HFFc6 (cell line): ENCODE measurements at regions not wholly inside any gene's neighbourhood (a gene's known extent, or its start where the extent isn't known, plus 50 kb on each side); places are given as distances from the start of the nearest gene placed in this dataset.
A peak's percentile ranks its signal among the peaks of the same experiment; 100 is the strongest.
"Not testable (repeated sequence)": the region's sequence is repeated elsewhere in the genome, so short reads cannot be mapped to it uniquely, and the experiment has no call there.

Experiments used
- DNase-seq: peaks from one replicate; pipeline ENCODE4 v3.0.0-alpha.2; 2018
- H3K27ac Mint-ChIP-seq: 2 replicates; pipeline ENCODE4 v1.8.0; 2020; ENCODE audit warnings: mild to moderate bottlenecking, mixed read lengths
- H3K27me3 Mint-ChIP-seq: 2 replicates; pipeline ENCODE4 v1.8.0; 2021; ENCODE audit warnings: mild to moderate bottlenecking, moderate library complexity, mixed read lengths; ENCODE audit not compliant: insufficient read depth
- H3K36me3 Mint-ChIP-seq: 2 replicates; pipeline ENCODE4 v1.8.0; 2021; ENCODE audit warnings: low read depth, mixed read lengths
- H3K4me1 Mint-ChIP-seq: 2 replicates; pipeline ENCODE4 v1.8.0; 2020; ENCODE audit warnings: low read depth, mixed read lengths
- H3K4me3 Mint-ChIP-seq: 2 replicates; pipeline ENCODE4 v1.8.0; 2020; ENCODE audit warnings: mild to moderate bottlenecking, moderate library complexity, mixed read lengths
- H3K9me3 Mint-ChIP-seq: 2 replicates; pipeline ENCODE4 v1.8.0; 2020; ENCODE audit warnings: mild to moderate bottlenecking, mixed read lengths
- TF ChIP-seq, protein P1 (sequence below): fragments of 200-600 bp; sonication (generic); IDR thresholded peaks from 2 replicates; pipeline ENCODE4 v1.5.0; 2021; ENCODE audit warnings: antibody characterized with exemption, mild to moderate bottlenecking

DNA sequence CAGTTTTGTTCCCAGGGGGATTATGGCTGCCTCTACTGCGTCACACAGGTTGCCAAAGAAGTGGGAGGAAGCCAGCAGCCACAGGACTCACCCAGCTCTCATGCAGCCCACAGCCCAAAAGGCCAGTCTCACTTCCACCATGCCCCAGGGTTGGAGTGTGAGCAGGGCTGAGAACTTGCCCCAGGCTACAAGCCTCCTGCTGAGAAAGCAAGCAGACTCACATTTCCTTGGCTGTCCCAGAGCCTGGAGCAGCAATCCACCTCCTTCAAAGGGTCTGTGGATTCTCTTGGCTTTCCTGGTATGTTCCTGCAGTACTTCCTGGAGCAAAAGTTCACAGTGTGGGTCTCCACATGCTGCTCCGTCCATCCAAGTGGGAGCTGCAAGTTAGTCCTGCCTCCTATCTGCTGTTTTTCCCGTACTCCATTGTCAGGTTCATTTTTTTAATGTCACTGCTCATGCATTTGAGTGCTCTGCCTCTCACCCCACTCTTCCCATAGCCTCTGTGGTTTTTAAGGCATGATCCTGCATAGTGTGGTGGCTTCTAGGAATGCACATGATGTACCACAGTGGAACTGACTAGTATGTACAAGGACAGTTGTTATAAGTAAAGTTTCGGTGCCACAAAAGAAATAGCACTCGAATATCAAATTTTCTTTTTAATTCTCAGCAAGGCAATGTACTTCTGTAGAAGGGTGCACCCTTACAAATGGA lies 56.2 kb upstream of the ARHGEF7 start:
- peaks cover 27% of the 10 kb centered on the region for H3K27me3 Mint-ChIP-seq
- H3K36me3 Mint-ChIP-seq: peaks cover 6% of the 10 kb centered on the region; the same call in 1 of the 2 replicates
- TF ChIP-seq, protein P1, sequence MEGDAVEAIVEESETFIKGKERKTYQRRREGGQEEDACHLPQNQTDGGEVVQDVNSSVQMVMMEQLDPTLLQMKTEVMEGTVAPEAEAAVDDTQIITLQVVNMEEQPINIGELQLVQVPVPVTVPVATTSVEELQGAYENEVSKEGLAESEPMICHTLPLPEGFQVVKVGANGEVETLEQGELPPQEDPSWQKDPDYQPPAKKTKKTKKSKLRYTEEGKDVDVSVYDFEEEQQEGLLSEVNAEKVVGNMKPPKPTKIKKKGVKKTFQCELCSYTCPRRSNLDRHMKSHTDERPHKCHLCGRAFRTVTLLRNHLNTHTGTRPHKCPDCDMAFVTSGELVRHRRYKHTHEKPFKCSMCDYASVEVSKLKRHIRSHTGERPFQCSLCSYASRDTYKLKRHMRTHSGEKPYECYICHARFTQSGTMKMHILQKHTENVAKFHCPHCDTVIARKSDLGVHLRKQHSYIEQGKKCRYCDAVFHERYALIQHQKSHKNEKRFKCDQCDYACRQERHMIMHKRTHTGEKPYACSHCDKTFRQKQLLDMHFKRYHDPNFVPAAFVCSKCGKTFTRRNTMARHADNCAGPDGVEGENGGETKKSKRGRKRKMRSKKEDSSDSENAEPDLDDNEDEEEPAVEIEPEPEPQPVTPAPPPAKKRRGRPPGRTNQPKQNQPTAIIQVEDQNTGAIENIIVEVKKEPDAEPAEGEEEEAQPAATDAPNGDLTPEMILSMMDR: no peak
- peaks cover 16% of the 10 kb centered on the region for H3K9me3 Mint-ChIP-seq
- peak; percentile 62 for DNase-seq
- no peak overlapping the region for H3K4me3 Mint-ChIP-seq
- peaks cover 19% of the 10 kb centered on the region for H3K4me1 Mint-ChIP-seq
- peak overlapping the region; percentile 72 for H3K27ac Mint-ChIP-seq

DNA sequence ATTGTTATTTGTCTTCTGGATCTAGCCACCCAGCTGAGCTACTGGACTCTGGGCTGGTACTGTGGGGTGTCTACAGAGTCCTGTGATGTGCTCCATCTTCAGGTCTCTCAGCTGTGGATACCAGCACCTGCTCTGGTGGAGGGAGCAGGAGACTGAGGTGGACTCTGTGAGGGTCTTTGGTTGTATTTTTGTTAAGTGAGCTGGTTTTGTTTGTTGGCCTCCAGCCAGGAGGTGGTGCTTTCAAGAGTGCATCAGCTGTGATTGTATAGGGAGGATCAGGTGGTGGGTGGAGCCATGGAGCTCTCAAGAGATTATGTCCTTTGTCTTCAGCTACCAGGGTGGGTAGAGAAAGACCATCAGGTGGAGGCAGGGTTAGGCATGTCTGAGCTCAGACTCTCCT lies 56.8 kb upstream of the ARHGEF7 start:
- Mint-ChIP-seq H3K27ac (peak overlapping the region; percentile 72; the same call in 1 of the 2 replicates), H3K4me1 (peaks cover 19% of the 10 kb centered on the region), H3K27me3 (peaks cover 27% of the 10 kb centered on the region), H3K9me3 (peaks cover 16% of the 10 kb centered on the region)
- H3K4me3 Mint-ChIP-seq, H3K36me3 Mint-ChIP-seq, DNase-seq: not testable (repeated sequence)

DNA sequence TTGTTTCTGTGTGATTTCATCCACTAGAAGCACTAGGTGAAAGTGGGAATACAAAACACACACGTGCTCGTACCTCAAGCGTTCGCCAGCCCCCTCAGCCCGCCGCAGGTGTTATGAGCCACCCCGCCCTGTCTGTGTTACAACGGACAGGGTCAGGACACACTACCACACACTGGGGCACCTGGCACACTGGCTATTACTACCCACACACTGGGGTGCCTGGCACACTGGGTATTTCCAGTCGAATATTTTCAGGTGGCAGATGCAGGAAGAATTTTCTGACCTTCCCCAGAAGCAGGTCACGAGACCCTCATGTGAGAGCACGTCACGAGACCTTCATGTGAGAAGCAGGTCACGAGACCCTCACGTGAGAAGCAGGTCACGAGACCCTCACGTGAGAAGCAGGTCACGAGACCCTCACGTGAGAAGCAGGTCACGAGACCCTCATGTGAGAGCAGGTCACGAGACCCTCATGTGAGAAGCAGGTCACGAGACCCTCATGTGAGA lies 63.3 kb upstream of the ARHGEF7 start:
- DNase-seq, H3K4me3 Mint-ChIP-seq, H3K36me3 Mint-ChIP-seq, H3K4me1 Mint-ChIP-seq, H3K27me3 Mint-ChIP-seq, H3K27ac Mint-ChIP-seq, H3K9me3 Mint-ChIP-seq: not testable (repeated sequence)

DNA sequence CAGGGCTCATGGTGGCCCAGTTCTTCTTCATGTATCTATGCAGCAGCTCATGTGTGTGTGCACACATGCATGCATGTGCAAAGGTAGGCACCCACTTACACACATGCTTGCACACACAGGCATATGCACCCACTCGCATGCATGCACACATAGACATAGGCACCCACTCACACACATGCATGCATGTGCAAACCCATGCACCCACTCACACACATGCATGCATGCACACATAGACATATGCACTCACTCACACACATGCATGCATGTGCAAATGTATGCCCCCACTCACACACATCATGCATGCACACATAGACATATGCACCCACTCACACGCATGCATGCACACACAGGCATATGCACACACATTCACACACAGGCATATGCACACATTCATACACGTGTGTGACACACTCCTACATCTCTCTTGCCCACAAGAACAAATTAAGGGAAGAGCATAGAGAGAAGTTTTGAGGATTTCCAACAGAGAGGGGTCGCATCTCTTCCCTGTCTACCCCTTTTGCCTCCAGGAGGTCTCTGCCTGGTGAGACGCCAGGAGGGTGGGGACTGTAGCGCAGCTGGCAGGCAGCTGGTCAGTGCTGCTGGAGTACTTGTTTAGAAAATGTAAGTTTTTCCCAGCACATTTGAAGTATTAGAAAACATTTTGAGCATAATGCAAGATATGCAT lies 63.9 kb upstream of the ARHGEF7 start:
- Mint-ChIP-seq H3K4me1 (peaks cover 13% of the 10 kb centered on the region), H3K9me3 (no peaks in the 10 kb centered on the region), H3K36me3 (no peaks in the 10 kb centered on the region), H3K27ac (no peak overlapping the region), H3K4me3 (no peak overlapping the region), H3K27me3 (peaks cover 9% of the 10 kb centered on the region)
- no peak for DNase-seq
- TF ChIP-seq, protein P1: no peak

DNA sequence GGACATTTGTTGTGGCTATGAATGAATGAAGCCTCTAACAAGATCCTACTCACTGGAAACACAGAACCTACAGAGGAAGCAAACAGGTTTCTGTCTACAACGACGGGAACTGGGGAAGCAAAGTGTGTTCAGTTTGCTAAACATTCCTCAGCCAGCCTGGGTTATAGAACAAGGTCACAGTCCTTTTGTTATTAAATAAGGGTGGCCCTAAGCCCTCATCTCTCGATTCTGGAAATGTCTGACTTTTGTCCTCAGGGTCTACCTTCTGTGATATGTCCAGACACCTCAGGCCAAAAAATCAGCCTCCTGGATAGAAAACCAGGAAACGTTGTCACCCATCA lies 64.6 kb upstream of the ARHGEF7 start:
- Mint-ChIP-seq H3K9me3 (no peaks in the 10 kb centered on the region), H3K36me3 (no peaks in the 10 kb centered on the region), H3K4me1 (peaks cover 13% of the 10 kb centered on the region), H3K4me3 (no peak overlapping the region), H3K27me3 (peaks cover 7% of the 10 kb centered on the region), H3K27ac (no peak overlapping the region)
- no peak for DNase-seq
- TF ChIP-seq, protein P1: peak; percentile 24

DNA sequence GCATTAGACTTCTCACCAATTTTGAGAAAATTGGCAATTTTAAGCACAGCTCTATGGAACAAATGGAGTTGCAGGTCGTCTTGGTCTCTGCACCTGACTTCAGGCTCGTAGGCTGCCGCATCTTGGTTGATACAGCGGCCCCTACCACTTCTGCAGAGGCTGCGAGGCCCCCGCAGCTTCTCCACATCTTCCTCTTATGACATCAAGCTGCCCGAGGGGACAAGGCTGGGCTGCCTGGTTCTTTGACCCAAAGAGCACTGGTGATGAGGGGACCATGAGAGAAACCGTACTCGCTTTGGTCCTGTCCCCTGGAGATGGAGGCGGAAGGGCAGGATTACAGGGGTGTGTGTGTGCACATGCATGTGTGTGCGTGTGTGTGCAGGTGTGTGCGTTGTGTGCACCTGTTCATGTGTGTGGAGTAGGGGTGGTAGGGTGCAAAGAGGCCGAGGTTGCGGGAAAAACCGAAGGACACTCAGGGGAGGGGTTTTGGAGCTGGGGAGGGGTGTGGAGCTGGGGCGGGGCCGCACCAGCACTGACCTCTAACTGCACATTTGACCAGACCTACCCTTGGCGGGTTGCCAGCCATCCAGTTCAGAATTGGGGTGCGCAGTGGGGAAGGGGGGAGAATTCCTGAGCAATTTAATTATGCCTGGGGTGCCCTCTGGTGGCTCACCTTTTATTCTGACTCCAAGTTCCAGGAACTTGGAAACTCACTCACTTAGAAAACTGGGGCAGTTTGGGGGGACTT lies 65.1 kb upstream of the ARHGEF7 start:
- H3K4me1 Mint-ChIP-seq: peaks cover 13% of the 10 kb centered on the region
- no peaks in the 10 kb centered on the region for H3K36me3 Mint-ChIP-seq
- H3K4me3 Mint-ChIP-seq: no peak overlapping the region
- peaks cover 5% of the 10 kb centered on the region for H3K27me3 Mint-ChIP-seq
- no peak for DNase-seq
- H3K9me3 Mint-ChIP-seq: no peaks in the 10 kb centered on the region
- TF ChIP-seq, protein P1: peak; percentile 81
- H3K27ac Mint-ChIP-seq: no peak overlapping the region
